Pons (tissue), 1 donor: ENCODE measurements at regions not wholly inside any gene's neighbourhood (a gene's known extent, or its start where the extent isn't known, plus 50 kb on each side); places are given as distances from the start of the nearest gene placed in this dataset.

ENCODE experiments used
- DNase-seq: peaks from one replicate; pipeline ENCODE4 v3.0.0-alpha.2; 2016; ENCODE audit warnings: low spot score

DNA sequence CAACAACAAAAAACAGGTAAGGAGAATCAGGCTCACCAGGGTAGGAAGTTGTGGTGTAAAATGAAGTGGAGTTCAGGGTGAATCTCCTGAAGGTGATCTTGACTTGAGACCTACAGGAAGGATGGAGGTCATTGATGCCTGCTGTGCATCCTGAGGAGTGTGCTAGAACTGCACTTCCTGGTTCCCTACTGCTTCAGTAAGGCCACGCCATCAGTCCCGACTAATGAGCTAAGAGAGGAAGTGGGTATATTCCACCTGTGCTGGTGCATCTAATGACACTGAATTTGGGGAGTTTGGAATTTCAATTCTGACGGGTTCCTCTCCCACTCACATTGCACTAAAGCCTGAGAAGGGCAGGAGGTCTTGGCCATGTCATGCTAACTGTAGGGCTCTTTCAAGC lies 349.3 kb upstream of the SLC14A2 start:
- DNase-seq = no peak

DNA sequence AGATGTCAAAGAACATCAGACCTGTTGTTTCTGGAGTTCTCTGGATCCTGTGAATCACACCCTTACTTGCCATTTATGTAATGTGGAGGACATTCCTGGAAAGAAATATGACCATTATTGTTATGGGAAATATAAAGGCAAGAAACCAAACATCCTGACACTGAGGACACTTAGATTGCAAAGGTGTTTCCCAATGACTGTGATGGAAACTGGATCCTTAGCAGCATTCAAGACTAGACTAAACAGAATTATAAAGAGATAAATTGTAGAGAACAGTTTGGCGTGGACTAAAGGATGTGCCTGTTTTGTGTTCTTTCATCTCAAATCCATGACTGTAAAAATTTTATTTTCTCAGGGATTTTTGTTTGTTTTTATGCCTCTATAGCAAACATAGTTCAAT lies 347.7 kb upstream of the SLC14A2 start:
- no peak for DNase-seq

DNA sequence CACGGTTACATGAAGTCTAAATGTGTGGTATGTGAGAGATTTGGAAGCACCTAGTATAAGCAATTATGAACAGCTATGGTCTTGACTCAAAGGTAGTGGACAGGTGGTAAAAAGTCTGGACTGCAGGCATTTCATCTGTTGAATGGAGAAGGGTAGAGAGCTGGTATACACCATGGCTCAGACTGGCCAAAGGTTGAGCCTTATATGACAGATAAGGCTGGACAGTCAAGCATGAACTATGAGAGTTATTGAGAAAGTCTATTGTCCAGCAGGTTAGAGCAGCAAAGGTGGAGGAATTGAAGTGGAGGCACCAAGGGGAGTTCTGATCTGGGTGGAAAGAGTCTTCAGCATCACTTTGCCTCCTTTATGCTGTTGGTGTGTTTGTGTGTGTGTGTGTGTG lies 346.7 kb upstream of the SLC14A2 start:
- no peak for DNase-seq

DNA sequence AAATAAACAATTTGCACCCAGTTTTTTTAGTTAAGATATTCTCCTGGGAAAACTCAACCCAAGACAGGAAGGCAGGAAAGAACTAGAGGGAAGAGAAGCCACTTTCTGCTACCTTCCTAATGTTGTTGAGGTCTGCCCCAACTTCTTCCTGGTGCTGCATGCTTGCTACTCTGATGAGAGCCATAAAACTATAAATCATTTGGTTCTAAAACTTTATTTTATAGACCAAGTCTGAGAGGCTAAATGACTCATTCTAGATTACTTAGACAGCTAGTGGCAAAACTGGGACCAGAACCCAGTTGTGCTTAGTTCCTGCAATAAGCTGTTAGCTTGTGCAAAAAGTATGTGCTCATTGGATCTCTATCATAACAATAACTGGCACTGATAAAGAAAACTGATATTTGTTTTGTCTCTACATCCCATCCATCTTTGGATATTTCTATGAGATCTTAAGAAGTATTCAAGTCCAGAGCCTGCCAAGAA lies 344.9 kb upstream of the SLC14A2 start:
- DNase-seq = no peak

DNA sequence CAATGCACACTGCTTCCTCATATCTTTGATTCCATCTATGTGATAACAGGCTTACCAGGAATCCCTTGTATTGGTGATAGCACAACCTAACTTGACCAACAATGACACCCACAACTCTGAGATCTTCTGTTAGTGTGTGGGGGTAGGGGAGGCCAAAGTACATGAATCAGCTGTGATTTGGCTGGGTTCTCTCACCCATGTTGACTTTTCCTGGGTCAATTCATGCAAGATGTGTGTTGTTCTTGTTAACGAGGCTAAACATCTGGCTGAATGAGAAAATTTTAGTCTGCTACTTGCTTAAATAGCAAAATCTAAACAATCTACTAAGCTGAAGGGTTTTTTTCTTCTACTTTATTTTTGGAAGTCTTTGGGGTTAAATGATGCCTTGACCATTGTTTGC lies 341.2 kb upstream of the SLC14A2 start:
- no peak for DNase-seq

DNA sequence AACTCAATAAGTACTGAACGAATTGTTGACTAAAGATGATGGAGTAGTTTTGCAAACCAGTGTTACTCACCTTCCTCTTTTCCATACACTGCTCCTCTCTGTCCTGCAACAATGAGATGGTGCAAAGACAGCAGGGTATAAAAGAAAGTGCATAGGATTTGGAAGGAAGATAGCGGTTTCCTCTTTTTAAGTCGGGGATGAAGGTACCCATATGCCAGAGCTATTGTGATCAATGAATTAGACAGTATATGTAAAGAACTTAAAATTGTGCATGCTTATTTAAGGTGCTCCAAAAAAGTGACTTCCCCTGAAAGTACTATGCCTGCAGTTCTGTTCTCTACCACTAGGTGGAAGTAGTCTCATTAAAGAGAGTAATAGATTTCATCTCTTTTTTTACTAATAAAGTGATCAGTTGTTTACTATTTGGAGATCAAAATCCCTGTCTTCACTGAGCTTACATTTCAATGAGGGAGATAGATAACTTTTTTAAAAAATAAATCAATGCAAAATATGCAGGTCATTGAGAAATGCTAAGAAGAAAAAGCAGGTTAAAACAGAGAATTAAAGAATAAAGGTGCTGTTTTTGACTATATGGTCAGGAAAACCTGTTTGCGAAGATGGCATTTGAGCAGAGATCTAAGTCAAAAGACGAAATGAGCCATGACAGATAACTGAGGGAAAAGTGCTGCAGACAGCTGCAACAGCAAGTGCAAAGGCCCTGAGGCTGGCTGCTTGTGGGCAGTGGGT lies 339.7 kb upstream of the SLC14A2 start:
- no peak for DNase-seq

DNA sequence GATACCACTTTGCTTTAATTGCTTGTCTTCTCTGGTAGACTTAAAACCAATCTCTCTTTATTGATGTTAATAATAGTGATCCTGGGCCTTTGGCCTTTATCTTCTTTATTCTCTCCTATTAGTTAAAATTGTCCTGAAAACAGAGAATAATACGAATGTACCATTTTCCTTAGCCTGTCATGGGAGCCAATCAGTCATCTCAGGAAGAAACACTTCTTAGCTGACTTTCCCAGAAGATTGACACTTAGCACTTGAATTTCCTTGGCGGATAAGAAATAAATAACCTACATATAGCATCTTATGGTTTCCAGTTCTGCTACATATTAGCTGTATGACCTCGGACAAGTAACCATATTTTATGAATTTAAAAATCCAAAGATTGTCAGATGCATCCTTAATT lies 338.4 kb upstream of the SLC14A2 start:
- no peak for DNase-seq

DNA sequence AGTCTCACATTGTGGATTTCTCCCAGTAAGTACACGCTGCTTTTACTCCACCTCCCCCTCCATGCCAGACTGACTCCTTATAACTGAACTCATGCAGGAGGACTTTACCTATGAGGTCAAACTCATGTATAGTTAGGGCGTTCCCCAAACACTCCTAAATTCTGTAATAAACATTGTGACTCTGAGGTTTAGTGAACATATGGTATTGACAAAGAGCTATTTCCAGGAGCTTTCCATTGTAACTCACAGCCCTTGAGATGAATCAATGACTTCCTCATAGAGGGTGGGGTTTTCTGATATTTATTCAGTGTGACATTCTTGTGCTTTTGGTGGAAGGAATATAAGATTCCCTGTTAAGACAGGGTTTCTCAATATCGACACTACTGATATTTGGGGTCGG lies 337.4 kb upstream of the SLC14A2 start:
- no peak for DNase-seq

DNA sequence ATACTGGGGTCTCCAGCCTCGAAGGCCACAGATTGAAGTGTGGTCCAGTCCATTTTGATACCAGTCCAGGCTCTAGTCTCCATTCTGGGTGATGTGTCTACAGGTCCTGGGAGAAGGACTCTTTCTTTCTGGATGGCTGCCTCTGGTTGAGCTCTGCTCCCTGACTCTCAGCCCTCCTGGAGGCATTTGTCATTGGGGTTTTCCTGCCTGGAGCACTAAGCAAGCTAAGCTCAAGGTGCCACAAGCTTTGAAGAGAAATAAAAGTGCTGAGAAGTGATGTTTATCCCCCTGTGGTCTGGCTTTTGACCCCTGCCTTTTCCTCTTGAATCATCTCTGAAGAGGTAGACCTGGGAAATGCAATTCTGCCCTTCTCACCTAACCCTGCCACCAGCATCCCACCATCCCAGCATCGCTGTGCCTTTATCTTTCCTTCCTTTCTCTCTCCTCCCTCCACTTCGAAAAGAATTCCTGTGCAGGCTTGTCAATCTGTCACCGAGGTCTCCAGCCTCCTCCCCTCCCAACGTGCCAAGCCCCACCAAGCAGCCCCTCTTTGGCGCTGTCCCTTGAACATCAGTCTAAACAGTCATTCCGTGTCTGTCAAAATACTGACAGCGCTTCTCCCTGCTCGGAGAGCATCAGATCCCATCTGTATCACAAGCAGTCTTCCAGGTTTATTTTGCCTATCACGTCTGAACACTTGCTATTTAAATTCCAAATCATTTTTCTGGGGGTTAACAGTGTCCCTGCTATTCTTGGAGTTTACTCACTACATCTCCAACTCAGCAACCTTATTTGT lies 334.6 kb upstream of the SLC14A2 start:
- DNase-seq = no peak

DNA sequence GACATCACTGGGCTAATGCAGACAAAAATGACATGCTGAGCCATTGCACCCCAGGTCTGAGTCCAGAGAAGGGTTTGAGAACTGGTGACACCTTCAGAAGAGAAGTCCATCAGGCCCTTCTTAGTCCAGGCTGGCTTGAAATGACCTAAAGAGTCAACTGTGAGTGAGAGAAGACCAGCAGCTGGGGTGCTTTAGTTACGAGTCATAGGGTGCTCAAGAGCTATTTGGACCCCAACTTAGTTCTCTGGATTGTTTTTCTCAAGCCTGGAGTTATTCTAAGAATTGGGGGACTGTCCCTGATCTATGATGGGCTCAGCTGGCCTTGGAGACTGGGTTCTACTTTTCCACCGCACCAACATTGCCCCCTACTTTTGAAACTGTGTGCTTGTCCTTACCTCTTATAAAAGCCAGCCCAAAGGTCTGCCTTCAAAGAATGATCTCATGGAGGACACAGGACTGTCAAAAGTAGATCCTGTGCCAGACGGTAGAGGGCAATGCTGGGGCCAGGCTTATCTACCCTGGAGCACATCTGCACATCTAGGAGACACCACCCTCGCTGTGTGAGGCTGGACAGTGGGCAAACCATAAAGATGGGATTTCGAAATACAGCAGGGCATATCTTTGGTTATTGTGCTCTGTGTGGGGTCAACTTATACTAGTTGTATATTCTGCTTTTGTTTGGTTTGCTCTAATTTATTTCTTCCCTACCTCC lies 333.0 kb upstream of the SLC14A2 start:
- no peak for DNase-seq

DNA sequence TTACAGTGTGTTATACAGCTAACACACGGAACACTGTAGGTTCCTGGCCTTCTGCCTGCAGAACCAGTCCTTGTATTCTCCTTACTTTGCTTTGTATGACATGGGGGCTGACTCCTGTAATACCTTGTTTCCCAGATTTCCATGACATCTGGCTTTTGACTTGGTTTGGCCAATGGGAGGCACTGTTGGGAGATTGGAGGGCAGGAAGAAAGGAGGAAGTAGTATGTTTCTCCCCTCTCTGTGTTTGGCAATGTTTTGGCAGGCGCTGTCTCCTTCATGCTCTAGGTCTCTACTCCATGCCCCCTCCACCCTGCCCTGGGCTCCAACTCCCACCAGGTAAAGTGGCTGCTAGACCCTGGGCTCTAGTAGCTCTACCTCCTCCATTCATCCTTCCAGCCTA lies 331.1 kb upstream of the SLC14A2 start:
- no peak for DNase-seq

DNA sequence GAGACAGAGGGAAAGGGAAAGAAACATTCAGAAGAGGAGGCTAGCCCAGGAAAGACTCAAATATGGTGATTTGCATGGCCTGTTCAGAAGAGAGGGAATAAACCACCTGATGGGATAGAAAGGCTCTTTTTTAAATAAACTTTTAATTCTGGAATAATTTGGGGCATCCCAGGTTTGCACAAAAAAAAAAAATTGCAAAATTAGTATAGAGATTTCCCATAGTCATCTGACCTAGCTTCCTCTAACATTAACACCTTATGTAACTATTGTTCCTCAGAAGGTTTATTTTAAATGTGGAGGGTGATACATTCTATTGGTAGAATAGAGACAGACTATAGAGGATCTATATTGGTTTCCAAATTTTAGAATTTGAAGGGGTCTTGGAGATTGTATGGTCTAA lies 330.4 kb upstream of the SLC14A2 start:
- no peak for DNase-seq

DNA sequence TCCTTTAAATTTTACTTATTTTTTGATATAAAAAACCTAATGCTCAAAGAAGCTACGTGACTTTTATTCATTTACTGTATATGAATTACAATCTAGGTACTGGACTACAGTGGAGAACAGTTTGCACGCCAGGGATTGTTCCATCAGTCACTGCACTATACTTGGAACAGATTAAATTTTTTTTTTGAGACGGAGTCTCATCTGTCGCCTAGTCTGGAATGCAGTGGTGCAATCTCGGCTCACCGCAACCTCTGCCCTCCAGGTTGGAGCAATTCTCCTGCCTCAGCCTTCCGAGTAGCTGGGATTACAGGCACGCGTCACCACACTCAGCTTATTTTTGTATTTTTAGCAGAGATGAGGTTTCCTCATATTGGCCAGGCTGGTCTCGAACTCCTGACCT lies 330.0 kb upstream of the SLC14A2 start:
- no peak for DNase-seq

DNA sequence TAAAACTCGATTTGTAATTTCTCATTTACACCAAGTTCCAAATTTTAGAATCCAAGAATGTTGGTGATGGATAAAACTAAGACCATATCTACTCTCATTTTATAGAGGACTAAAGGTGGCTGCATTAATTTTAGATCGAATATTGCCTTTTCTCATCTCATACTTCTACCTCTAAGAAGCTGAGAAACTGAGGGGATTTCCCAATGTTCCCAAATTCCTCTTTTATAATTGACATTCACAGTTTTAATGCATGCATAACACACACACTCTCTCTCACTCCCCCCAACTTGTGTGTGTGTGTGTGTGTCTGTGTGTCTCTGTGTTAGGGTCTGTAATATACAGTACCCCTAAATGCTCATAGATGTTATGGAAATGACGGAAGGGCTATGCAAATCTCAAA lies 328.8 kb upstream of the SLC14A2 start:
- DNase-seq = no peak

DNA sequence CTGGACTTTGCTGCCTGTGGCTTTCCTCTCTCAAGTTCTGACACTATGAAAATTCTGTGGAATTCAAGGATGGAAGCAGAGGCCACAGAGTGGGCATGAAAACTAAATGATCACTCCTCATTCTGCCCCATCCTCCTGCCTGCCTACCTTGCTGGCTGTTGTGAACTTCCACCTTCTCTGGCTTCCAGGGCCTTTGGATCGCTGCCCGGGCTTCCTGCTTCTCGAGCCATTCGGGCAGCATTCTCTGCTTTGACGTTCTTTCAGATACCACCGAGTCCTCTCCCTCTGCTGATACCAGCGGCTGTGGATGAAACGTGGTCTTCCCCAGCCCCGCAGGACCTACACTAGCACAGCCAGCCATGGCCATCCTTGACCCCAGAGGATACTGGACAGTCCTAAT lies 327.7 kb upstream of the SLC14A2 start:
- DNase-seq = no peak

DNA sequence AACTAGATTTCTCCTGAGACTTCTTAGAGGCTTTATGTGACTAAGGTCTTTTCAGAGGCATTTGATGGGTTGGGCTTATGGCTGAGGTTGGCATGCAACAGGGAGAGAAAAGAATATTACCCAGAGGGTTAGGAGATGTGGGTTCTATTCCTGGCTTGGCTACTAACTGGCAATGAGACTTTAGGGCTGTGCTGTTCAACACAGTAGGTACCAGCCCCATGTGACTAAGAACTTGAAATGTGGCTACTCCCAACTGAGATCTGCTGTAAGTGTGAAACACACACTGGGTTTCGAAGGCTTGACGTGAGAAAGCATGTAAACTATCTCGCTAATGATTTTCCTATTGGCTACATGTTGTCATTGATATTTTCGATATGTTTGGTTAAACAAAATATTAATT lies 324.9 kb upstream of the SLC14A2 start:
- DNase-seq = no peak

DNA sequence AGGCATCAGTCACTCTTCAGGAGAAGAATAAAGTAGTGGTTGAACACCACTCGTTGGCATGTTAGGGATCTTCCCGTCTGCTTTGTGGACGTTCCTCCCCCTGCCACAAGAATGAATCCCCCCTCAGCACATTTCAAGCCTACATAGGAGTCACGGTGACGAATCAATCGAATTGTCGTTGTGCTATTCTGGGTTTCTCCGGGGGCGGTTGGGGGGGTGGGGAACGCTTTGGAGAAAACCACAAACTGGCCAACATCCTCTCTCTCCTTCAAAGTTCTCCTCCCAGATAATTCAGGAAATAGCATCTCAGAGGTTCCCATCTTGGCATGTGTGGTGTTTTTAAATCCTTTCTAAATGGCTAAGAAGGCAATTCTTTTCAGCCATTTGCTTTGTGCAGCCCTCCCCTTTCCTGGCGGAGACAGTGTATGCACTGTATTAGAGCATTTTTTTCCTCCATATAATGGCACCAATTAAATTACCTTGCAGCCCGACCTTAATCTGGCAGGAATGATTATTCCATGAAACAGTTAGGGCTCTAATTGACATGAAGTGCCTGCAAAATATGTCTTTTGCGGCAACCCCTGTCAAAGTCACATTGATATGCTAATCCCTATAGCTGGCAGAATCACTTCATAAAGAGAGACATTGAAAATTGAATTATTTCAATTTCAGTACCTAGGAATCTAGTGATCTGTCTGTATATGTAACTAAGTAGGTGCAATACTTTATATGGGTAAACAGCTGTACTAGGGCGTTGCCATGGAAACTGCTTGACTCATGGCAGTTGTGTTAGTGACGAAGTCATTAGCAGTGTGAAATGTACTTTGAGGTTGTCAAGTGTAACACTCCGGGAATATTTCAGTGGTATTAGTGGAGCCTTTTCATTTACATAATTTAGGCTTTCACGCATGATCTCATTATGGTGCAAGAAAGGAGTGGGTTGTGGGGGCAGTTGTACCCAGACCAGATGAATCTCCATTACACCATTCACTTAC lies 323.4 kb upstream of the SLC14A2 start:
- DNase-seq = no peak

DNA sequence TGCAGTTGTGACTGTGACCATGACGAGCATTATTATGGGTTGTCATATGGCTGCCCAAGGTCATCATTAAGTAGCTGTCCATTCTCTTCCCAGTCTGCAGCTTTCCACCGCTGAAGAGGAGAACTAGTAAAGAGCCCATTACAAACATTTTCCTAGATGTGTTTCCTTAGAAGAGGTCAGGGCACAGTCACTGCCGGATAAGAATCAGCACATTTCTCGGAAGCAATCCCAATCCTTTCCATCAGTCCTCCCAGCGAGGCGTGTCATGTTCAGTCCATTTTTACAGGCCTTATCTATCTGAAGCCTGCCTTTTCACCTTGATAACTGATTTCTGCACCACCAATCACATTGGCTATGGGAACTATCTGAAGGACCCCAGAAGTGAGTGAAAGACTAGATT lies 319.9 kb upstream of the SLC14A2 start:
- DNase-seq = no peak

DNA sequence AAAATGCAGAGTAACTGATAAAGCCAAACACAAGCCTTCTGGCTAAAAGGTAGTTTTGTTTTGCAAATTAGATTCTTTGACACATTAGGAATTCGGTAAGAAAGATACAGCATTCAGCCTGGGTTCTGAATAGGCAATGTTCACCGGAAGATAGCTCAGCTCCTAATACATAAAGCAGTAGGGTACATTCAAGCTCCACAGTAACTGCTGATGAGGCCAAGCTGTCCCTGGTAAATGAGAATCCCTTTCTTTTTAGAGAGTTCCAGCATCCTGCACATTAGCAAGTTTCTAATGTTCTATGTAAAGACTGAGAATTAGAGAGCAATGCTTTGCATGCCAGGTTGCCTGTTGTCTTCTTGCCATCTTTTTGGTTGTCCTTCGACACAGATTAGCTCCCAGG lies 316.3 kb upstream of the SLC14A2 start:
- DNase-seq = no peak

DNA sequence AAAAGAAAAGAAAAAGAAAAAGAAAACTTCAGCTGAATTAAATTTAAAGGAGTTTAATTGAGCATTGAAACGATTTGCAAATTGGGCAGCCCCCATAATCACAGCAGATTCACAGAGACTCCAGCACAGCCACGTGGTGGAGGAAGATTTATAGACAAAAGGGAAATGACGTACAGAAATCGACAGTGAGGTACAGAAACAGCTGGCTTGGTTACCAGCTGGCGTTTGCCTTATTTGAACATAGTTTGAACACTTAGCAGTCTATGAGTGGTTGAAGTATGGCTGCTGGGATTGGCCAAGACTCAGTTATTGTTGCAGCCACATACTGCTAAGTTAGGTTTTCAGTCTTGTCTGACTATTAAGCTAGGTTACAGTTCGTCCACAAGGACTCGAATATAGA lies 312.2 kb upstream of the SLC14A2 start:
- no peak for DNase-seq

DNA sequence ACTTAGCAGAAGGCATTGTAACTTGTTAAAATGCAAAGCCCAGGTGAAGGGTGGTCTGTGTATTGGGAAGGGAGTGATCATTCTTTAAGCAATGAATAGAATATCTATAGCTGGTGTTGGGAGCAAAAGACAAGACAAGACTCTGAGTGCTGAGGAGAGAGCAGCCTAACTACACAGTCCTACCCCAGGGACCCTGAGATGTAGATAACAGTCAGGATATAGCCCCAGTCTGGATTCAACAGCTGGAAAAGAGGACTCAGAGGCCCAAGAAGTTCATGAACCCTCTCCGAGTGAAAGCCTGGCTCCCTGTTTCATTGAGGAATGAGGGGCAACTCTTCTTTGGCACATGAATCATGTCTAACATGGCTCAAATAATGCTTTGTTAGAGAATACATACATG lies 310.7 kb upstream of the SLC14A2 start:
- DNase-seq = no peak
